ENCODE measurements at regions not wholly inside any gene's neighbourhood (a gene's known extent, or its start where the extent isn't known, plus 50 kb on each side); places are given as distances from the start of the nearest gene placed in this dataset.
A peak's percentile ranks its signal among the peaks of the same experiment; 100 is the strongest.

DNA sequence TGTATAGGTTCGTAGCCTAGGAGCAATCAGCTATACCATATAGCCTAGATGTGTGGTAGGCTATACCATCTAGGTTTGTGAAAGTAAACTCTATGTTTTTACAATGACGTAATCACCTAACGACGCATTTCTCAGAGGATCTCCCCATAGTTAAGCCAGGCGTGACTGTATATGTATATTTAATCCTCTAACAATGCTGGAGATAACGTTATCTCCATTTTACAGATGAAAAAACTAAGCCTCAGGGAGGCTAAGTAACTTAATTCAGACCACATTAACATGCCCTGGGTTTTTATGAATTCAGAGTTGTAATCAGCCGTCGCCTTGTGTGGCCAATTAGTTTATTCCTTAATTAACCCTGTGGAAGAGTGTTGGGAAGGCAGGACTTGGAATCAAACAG lies 107.7 kb upstream of the PLXNA2 start (continued):
- TF ChIP-seq ATF2 (tag by site-specific recombination; IDR thresholded peaks at IDR 0.05; ENCODE audit: low read depth) (peak; percentile 93), ZNF169 (tag by site-specific recombination; IDR thresholded peaks at IDR 0.05) (no peak), SP7 (tag by site-specific recombination; IDR thresholded peaks at IDR 0.05) (peak; percentile 30; the same call in 1 of the 2 replicates), ZNF580 (tag by site-specific recombination; IDR thresholded peaks at IDR 0.05) (0 out of 2 replicates have a peak, but pooled peaks have one; percentile 48), ZNF350 (tag by site-specific recombination; IDR thresholded peaks at IDR 0.05) (no peak), KLF8 (tag by site-specific recombination; IDR thresholded peaks at IDR 0.05) (peak; percentile 65), OSR2 (tag by site-specific recombination; IDR thresholded peaks at IDR 0.05) (peak; percentile 54; the same call in 1 of the 2 replicates), ZNF639 (tag by site-specific recombination; IDR thresholded peaks at IDR 0.05) (0 out of 2 replicates have a peak, but pooled peaks have one; percentile 33), ZNF704 (tag by site-specific recombination; IDR thresholded peaks at IDR 0.05) (no peak), ZNF549 (tag by site-specific recombination; IDR thresholded peaks at IDR 0.05) (no peak), REPIN1 (tag by site-specific recombination; IDR thresholded peaks at IDR 0.05; ENCODE audit: low read depth) (no peak), MEIS1 (CRISPR knock-in tag; IDR thresholded peaks at IDR 0.05; ENCODE audit: borderline replicate concordance) (no peak), HOXD13 (CRISPR knock-in tag; IDR thresholded peaks at IDR 0.05; ENCODE audit: borderline replicate concordance) (no peak), ZNF362 (tag by site-specific recombination; IDR thresholded peaks at IDR 0.05) (no peak), KLF7 (tag by site-specific recombination; IDR thresholded peaks at IDR 0.05; ENCODE audit: borderline replicate concordance) (no peak), ZNF24 (tag by site-specific recombination; IDR thresholded peaks at IDR 0.05) (0 out of 2 replicates have a peak, but pooled peaks have one; percentile 39), ZXDB (tag by site-specific recombination; IDR thresholded peaks at IDR 0.05) (peak; percentile 83), RBAK (tag by site-specific recombination; IDR thresholded peaks at IDR 0.05) (no peak), ZNF133 (tag by site-specific recombination; IDR thresholded peaks at IDR 0.05) (no peak), ZNF701 (tag by site-specific recombination; IDR thresholded peaks at IDR 0.05) (no peak), ZNF366 (tag by site-specific recombination; conservative IDR thresholded peaks at IDR 0.05) (0 out of 2 replicates have a peak, but pooled peaks have one; percentile 21), ZBTB21 (tag by site-specific recombination; IDR thresholded peaks at IDR 0.05) (no peak), ZNF776 (tag by site-specific recombination; IDR thresholded peaks at IDR 0.05; ENCODE audit: borderline replicate concordance) (no peak), ZNF174 (tag by site-specific recombination; IDR thresholded peaks at IDR 0.05) (no peak), ZNF175 (tag by site-specific recombination; IDR thresholded peaks at IDR 0.05) (no peak)
- TF ChIP-seq, protein P1, sequence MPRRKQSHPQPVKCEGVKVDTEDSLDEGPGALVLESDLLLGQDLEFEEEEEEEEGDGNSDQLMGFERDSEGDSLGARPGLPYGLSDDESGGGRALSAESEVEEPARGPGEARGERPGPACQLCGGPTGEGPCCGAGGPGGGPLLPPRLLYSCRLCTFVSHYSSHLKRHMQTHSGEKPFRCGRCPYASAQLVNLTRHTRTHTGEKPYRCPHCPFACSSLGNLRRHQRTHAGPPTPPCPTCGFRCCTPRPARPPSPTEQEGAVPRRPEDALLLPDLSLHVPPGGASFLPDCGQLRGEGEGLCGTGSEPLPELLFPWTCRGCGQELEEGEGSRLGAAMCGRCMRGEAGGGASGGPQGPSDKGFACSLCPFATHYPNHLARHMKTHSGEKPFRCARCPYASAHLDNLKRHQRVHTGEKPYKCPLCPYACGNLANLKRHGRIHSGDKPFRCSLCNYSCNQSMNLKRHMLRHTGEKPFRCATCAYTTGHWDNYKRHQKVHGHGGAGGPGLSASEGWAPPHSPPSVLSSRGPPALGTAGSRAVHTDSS (tag by site-specific recombination; IDR thresholded peaks at IDR 0.05) = peak; percentile 27; the same call in 1 of the 2 replicates
- TF ChIP-seq, protein P2, sequence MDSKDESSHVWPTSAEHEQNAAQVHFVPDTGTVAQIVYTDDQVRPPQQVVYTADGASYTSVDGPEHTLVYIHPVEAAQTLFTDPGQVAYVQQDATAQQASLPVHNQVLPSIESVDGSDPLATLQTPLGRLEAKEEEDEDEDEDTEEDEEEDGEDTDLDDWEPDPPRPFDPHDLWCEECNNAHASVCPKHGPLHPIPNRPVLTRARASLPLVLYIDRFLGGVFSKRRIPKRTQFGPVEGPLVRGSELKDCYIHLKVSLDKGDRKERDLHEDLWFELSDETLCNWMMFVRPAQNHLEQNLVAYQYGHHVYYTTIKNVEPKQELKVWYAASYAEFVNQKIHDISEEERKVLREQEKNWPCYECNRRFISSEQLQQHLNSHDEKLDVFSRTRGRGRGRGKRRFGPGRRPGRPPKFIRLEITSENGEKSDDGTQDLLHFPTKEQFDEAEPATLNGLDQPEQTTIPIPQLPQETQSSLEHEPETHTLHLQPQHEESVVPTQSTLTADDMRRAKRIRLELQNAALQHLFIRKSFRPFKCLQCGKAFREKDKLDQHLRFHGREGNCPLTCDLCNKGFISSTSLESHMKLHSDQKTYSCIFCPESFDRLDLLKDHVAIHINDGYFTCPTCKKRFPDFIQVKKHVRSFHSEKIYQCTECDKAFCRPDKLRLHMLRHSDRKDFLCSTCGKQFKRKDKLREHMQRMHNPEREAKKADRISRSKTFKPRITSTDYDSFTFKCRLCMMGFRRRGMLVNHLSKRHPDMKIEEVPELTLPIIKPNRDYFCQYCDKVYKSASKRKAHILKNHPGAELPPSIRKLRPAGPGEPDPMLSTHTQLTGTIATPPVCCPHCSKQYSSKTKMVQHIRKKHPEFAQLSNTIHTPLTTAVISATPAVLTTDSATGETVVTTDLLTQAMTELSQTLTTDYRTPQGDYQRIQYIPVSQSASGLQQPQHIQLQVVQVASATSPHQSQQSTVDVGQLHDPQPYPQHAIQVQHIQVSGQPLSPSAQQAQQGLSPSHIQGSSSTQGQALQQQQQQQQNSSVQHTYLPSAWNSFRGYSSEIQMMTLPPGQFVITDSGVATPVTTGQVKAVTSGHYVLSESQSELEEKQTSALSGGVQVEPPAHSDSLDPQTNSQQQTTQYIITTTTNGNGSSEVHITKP (tag by site-specific recombination; IDR thresholded peaks at IDR 0.05) = peak; percentile 90
- TF ChIP-seq, protein P3, sequence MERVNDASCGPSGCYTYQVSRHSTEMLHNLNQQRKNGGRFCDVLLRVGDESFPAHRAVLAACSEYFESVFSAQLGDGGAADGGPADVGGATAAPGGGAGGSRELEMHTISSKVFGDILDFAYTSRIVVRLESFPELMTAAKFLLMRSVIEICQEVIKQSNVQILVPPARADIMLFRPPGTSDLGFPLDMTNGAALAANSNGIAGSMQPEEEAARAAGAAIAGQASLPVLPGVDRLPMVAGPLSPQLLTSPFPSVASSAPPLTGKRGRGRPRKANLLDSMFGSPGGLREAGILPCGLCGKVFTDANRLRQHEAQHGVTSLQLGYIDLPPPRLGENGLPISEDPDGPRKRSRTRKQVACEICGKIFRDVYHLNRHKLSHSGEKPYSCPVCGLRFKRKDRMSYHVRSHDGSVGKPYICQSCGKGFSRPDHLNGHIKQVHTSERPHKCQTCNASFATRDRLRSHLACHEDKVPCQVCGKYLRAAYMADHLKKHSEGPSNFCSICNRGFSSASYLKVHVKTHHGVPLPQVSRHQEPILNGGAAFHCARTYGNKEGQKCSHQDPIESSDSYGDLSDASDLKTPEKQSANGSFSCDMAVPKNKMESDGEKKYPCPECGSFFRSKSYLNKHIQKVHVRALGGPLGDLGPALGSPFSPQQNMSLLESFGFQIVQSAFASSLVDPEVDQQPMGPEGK (tag by site-specific recombination; IDR thresholded peaks at IDR 0.05) = no peak
